HG03159 (cell line): ENCODE measurements at regions not wholly inside any gene's neighbourhood (a gene's known extent, or its start where the extent isn't known, plus 50 kb on each side); places are given as distances from the start of the nearest gene placed in this dataset.

Experiments
- ATAC-seq: cut with Tn5 transposase; IDR thresholded peaks from one replicate; pipeline ENCODE4 v1.9.1; 2021; ENCODE audit warnings: mild to moderate bottlenecking, moderate library complexity; ENCODE audit not compliant: unreplicated experiment

GRCh38 chr11:29012507-29012906, 904.3 kb downstream of the METTL15 start:
- ATAC-seq = no peak

DNA sequence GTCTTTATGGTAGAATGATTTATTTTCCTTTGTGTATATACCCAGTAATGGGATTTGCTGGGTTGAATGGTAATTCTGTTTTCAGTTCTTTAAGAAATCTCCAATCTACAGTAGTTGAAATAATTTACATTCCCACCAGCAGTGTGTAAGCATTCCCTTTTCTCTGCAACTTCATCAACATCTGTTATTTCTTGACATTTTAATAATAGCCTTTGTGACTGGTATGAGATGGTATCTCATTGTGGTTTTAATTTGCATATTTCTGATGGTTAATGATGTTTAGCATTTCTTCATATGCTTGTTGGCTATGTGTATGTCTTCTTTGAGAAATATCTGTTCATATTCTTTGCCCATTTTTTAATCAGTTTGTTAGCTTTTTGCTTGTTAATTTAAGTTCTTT, 901.2 kb downstream of the METTL15 start:
- ATAC-seq = no peak

GRCh38 chr11:29008481-29008880, 900.3 kb downstream of the METTL15 start:
- ATAC-seq = no peak

DNA sequence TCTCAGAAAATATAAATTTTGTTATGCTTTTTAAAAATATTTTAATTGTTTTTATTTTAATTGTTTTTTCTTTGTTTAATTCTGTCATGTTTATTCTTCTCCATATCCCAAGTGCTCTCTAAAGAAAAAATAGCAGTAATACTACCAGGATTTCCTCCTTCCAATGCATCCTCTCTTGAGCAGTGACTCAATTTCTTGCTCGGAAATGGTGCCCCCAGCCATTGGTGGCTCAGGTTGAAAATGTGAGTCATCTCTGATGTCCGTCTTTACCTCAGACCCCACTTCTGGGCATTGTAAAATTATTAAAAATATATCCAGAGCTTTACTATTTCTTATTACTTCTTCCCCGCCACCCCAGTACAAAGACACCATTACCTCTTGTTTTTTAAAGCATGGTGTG, 898.5 kb downstream of the METTL15 start:
- ATAC-seq = no peak

GRCh38 chr11:29005401-29005980, 897.3 kb downstream of the METTL15 start:
- ATAC-seq = no peak

- ATAC-seq = no peak
Measured at GRCh38 chr11:29002816-29003215, 894.6 kb downstream of the METTL15 start.

- no peak for ATAC-seq
Measured at GRCh38 chr11:28999620-29000019, 891.4 kb downstream of the METTL15 start.

- ATAC-seq = no peak
Measured at GRCh38 chr11:28992996-28993395, 884.8 kb downstream of the METTL15 start.

GRCh38 chr11:28984231-28984630, 876.0 kb downstream of the METTL15 start:
- ATAC-seq = no peak

GRCh38 chr11:28983780-28984179, 875.6 kb downstream of the METTL15 start:
- no peak for ATAC-seq

- ATAC-seq = no peak
Measured at GRCh38 chr11:28981381-28981780, 873.2 kb downstream of the METTL15 start.

DNA sequence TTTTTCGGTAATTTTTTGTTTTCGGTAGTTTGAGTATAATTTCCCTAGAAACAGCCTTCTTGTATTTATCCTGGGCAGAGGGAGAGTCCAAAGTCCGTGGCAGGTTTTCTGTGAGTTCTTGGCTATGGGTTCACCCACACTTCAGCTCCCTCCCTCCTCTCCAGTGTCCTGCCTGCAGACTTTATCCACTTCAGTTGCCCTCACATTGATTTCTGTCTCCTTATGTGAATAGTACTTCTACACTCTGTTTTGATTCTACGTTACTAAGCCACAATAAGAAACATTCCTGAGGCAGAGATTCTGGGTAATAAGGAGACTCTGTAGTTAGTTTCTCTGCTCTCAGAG, 868.6 kb downstream of the METTL15 start:
- no peak for ATAC-seq

GRCh38 chr11:28976012-28976800, 868.0 kb downstream of the METTL15 start:
- ATAC-seq = no peak

DNA sequence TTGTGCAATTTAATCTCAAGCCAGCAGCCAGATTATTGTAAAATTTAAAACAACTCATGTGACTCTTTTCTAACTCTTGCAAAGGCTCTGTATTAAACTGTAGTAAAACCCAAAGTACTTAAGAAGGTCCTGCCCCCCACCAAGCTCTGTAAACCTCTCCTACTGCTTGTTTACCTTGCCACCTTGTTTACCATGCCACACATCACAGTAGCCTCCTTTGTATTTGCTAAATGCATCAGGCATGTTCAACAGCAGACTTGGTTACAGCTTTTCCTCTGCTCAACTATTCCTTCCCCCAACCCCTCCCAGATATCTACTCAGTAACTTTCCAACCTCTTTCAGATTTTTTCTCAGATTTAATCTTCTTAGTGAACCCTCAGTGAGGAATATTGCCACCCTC, 861.6 kb downstream of the METTL15 start:
- ATAC-seq = no peak

DNA sequence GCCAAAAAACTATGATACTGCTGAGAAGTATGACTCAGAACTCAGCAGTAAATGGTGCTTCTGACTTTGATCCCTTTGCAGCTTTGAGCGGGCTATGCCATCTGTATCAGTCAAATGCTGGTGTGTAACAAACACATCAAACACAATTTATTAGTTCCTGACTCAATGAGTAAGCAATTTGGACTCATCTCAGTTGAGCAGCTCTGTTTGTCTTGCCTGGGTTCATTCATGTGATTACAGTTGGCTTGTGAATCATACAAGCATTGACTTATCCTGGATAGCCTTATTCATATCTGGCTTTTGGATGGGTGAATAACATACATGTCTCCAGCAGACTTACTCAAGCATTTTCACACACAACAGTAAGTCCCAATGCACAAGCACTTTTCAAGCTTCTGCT, 858.8 kb downstream of the METTL15 start:
- ATAC-seq = no peak

GRCh38 chr11:28965819-28966218, 857.6 kb downstream of the METTL15 start:
- ATAC-seq = no peak

DNA sequence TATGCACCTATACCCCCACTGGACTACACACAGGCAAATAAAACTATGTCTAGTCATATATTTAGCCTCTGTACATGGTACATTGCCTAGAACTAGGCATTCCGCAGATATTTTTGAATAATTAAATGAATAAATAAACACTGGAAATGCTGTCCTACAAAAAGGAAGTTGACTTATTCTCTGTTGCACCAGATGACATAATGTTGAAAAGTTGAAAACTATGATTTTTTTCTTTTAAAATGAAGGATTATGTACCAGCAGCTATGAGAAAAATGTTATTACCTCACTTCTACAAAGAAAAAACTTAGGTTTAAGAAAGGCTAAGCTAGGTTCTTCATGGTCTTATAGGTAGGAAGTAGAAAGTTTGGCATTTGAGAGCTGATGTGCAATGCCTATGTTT, 856.6 kb downstream of the METTL15 start:
- no peak for ATAC-seq

GRCh38 chr11:28963187-28963586, 855.0 kb downstream of the METTL15 start:
- no peak for ATAC-seq

DNA sequence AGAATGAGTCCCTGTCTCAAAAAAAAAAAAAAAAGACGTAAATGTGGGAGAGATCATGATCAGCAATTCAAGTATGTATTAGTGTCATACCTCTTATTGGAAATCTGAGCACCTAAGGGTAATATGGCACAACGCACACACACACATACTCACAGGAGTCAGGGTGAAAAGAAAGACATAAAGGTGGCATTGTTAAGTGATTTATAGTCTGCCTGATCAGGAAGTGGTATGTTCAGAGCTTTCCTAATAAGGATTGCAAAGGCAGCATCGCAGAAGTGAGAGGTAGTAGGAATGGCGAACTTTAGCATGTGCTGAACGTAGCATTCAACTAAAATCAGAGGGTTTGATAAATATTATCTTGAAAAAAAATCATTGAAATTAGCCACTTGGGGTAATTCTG, 854.3 kb downstream of the METTL15 start:
- no peak for ATAC-seq

DNA sequence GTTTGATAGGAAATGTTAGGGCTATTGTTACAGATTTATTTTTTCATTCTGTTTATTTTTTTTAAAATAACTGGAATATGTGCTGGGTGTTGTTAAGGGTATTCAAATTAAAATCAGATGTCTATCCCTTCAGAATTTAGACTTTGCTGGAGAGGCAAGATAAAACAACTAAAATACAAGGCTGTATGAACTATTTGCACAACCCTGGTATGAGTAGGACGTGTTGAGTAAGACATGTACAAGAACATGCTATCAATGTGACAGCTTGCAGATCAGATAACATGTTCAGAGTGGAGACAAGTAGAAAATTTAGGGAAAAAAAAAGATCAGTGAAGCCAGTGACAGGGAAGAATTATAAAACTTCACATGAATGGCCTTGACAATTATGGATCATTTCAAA, 853.5 kb downstream of the METTL15 start:
- ATAC-seq = no peak

DNA sequence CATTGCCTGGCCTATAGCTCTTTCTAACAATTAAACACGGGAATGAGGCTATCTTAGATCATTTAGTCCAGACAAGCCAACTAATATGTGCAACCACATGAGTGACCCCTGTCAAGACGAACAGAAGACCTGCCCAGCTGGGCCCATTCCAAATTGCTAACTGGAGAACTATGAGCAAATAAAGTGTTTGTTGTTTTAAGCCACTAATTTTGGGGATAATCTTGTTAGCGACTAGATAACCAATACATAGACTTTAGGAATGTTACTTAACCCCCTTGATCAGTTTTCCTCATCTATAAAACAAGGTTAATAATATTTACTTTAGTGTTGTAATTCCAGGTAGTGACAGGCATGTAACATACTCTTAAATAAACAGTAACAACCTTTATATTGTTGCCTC, 848.3 kb downstream of the METTL15 start:
- no peak for ATAC-seq

DNA sequence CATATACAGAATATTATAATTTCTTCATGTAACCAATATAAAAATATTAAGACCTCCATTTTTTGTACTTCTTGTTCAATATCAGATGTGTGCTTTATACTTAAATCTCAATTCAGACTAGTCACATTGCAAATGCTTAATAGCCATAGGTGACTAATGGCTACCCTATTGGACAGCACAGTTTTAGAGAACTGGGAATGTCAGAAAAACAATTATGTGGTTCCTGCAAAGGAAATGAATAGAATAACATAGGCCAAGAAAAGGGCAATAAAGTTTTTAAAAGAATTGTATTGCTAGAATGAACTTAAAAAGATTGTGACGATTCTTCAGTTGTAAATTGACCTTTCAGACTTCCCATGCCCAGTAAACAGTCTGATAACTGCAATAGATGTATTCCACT, 843.0 kb downstream of the METTL15 start:
- ATAC-seq = no peak

DNA sequence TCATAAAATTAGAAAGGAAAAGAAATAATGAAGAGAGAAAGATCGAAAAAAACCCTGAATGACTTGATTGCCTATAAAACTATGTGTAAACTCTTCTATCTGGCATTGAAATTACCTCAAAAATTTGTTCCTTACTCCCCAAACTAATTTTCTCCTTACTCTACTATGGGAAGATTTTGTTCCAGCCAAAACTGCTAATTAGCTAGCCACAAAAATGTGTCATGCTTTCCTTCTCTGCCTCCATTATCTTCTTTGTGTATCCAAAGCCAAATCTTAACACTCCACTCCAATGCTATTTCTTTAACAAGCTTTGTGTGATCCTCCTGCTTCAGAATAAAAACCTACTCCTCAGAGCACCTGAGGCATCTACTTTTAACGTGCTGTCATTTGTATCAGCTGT, 831.2 kb downstream of the METTL15 start:
- ATAC-seq = no peak
